Large intestine (tissue), 3 donors: ENCODE measurements at regions not wholly inside any gene's neighbourhood (a gene's known extent, or its start where the extent isn't known, plus 50 kb on each side); places are given as distances from the start of the nearest gene placed in this dataset.

Source experiments
- DNase-seq, 2 donors: peaks; one replicate each; pipeline versions ENCODE4 v3.0.0 to v3.0.0-alpha.2; 2013
- H3K27ac ChIP-seq: one replicate; pipeline ENCODE4 v1.5.1; 2013; ENCODE audit warnings: low read length
- H3K27me3 ChIP-seq: 2 replicates; pipeline ENCODE4 v1.6.1; 2013; ENCODE audit warnings: low read length; ENCODE audit not compliant: control insufficient read depth, insufficient read depth
- H3K36me3 ChIP-seq: 2 replicates; pipeline ENCODE4 v1.6.1; 2013; ENCODE audit warnings: low read length; ENCODE audit not compliant: control insufficient read depth, insufficient read depth
- H3K4me1 ChIP-seq: one replicate; pipeline ENCODE4 v1.6.1; 2013; ENCODE audit warnings: low read length; ENCODE audit not compliant: control insufficient read depth, insufficient read depth
- H3K4me3 ChIP-seq: one replicate; pipeline ENCODE4 v1.5.1; 2013; ENCODE audit warnings: low read length
- H3K9me3 ChIP-seq: one replicate; pipeline ENCODE4 v1.6.1; 2013; ENCODE audit warnings: mild to moderate bottlenecking, low read depth, low read length, moderate library complexity; ENCODE audit not compliant: control insufficient read depth
- WGBS: methylation state at CpG from one replicate; pipeline ENCODE4 v1.1.5; 2013; ENCODE audit warnings: low lambda C conversion rate; ENCODE audit not compliant: insufficient coverage; 5-methylcytosine and 5-hydroxymethylcytosine counted together

DNA sequence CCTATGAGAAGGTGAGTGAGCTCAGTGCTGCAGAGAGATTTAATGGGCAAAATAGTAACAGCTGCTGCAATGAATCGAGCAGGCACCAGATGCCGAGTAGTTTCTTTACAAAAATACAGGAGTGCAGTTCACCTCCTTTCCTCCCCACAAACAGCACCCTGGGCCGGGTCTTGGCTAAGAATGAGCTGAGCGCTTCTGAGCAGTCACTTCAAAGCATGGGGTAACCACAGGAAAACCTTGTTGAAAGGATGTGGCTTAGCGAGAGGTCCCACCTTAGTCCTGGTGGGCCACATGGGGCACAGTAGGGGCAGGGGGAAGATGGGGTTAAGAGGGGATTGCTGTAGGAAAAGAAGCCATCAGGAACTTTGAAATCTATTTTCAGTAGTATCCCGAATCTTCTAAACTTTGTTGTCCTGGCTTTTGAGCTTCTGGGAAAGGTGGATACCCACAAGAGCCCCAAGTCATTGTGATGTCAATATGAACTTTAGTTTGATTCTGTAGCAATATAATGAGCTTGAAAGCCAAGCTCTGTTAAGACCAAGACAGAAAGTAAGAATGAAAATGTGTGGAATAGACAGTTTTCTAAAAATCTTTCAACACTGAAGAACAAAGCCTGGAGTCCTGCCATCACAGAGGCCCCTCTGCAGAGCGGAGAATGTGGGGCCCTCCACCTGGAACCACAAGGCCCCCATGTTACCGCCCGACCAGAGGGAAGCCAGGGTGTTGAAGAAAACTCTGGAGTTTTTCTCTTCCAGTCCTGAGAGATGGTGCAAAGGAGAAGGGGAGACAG, 101.0 kb upstream of the ZNF236 start:
- Histone ChIP-seq H3K4me3 (no peak overlapping the region), H3K4me1 (no peaks in the 10 kb centered on the region), H3K9me3 (no peaks in the 10 kb centered on the region), H3K27me3 (no peaks in the 10 kb centered on the region), H3K36me3 (no peaks in the 10 kb centered on the region), H3K27ac (no peak overlapping the region)
- no CpG with 5 or more reads among the region's 9 CpGs for WGBS
- DNase-seq, result no peak

DNA sequence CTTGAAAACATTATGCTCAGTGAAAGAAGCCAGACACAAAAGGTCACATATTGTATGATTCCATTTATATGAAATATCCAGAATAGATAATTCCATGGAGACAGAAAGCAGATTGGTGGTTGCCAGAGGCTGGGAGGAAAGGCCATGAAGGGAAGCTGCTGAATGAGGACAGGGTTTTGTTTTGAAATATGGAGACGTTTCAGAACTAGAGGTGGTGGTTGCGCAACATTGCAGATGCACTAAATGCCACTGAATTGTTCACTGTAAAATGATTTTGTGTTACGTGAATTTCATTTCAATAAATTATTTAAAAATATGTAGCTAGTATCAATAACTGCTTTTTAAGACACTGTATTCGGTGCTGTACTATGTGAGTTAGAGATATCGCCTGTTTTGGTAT, 101.7 kb upstream of the ZNF236 start:
- 83% methylated on average over 3 of the region's 5 CpGs for WGBS
- Histone ChIP-seq H3K27ac (no peak overlapping the region), H3K36me3 (no peaks in the 10 kb centered on the region), H3K4me3 (no peak overlapping the region), H3K27me3 (no peaks in the 10 kb centered on the region), H3K9me3 (no peaks in the 10 kb centered on the region), H3K4me1 (no peaks in the 10 kb centered on the region)
- DNase-seq, result no peak

DNA sequence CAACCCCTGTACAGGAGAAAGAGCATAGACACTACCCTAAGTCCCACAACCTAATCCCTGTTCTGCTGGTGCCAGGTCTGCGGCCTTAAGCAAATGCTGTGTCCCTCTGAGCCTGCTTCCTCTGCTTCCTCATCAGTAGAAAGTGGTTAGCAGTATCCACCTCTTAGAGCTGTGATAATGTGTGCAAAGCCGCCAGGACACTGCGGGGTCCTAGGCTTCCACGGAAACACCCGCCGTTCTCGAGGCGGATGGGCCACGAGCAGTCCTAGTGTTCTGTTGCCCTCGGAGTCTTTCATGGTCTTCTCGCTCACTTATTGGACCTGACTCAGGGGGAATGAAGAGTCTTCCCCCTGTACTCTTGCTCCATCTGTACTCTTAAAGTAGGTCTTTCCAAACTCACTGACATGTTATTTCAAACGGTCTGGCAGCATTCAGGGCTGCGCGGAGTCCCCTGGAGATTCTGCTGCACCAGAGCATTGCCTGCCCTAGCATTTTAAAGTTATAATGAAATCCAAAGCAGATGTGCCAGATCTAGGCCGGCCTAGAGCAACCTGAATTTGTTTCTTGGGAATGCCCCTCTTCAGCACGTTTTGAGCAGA, 107.2 kb upstream of the ZNF236 start:
- Histone ChIP-seq H3K4me1 (no peaks in the 10 kb centered on the region), H3K4me3 (no peak overlapping the region), H3K36me3 (no peaks in the 10 kb centered on the region), H3K9me3 (no peaks in the 10 kb centered on the region), H3K27me3 (no peaks in the 10 kb centered on the region), H3K27ac (no peak overlapping the region)
- no CpG with 5 or more reads among the region's 16 CpGs for WGBS
- DNase-seq, result no peak

DNA sequence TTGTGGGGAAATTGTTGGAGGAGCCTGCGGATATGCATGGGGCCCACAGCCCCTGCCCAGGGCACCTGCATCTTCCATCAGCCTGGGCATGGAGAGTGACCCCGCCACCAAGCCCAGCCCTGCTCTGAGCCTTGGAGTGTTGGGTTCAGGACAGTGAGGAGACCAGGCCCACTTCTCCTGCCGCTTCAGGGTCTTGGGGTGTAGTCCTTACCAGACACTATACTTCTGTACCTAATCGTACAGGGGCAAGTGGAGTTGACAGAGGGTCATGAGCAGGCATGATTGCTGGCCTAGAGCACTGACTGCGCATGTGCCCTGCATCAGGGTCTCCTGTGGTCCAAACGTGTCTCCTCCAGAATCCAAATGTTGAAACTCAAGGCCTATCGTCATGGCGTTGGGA, 108.9 kb upstream of the ZNF236 start:
- no peak for DNase-seq
- Histone ChIP-seq H3K27me3 (no peaks in the 10 kb centered on the region), H3K4me1 (no peaks in the 10 kb centered on the region), H3K9me3 (no peaks in the 10 kb centered on the region), H3K27ac (no peak overlapping the region), H3K4me3 (no peak overlapping the region), H3K36me3 (no peaks in the 10 kb centered on the region)
- no CpG with 5 or more reads among the region's 8 CpGs for WGBS

DNA sequence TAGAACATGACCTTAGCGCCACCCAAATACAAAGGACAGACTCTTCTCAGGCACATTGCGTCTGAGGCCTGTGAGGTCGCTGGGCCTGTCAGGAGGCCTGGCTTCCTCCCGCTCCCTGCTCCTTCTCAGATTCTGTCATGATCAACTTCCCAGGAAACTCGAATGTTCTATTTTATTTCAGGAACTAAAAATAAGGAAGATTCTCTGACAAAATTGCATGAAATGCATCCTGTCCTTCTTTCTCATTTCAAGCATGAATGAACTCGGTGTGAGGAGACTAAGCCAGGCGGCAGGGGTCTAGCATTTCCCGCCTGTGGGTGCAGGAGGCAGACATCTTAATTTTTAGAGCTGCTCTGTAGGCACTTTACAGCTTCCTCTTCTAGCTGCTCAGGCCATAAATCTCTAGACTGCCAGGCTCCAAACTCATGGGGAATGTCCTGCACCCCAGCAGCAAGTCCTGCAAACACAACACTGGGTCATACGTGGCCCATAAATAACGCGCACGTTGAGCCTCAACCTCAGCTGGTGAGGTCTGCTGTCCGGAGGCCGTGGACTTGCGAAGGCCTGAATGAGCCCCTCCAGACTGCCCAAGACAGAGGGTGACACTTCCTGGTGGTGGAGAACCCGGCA, 109.7 kb upstream of the ZNF236 start:
- H3K36me3 ChIP-seq, result no peaks in the 10 kb centered on the region
- H3K27ac ChIP-seq, result no peak overlapping the region
- WGBS, result no CpG with 5 or more reads among the region's 16 CpGs
- DNase-seq, result no peak
- no peak overlapping the region for H3K4me3 ChIP-seq
- no peaks in the 10 kb centered on the region for H3K27me3 ChIP-seq
- H3K4me1 ChIP-seq, result no peaks in the 10 kb centered on the region
- no peaks in the 10 kb centered on the region for H3K9me3 ChIP-seq

DNA sequence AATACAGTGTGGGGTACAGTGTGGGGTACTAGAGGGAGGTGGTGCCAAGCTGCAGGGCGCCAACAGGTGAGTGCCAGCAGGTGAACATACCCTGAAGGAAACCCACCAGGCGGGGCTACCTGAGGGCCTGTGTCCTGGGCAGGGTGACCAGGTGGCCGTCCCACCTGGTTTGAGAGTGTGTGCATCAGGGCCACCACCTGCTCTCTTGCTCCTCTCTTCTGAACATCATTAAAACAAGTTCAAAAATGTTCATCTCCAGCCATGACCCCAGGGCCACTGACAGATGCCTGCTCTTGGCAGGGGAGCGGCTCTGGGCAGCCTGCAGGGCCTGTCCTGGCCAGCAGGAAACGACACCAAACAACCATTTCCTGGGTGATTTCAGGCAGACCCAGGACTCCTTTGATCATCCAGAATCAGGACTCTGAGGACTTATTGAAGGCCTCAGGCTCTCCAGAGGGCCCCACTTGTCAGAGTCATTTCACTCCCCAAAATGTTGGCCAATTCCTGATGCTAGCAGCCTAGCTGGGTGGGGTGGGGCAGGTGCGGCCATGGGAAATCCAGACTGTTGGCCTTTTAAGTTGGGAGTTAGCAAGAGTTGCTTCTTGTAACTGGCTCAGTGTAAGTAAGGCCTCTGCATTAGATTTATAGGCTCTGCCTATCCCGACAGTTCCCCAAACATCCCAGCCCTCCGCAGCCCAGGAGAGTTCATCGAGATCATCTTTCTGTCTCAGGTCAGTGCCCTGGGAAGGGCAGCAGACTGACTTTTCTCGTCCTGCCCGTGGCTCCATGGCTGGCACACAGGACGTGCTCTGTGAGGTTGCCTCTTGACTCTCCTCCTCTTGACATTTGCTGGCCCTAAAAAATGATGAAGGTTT, 111.5 kb upstream of the ZNF236 start:
- H3K36me3 ChIP-seq, result no peaks in the 10 kb centered on the region
- H3K27ac ChIP-seq, result no peak overlapping the region
- no peaks in the 10 kb centered on the region for H3K27me3 ChIP-seq
- H3K4me3 ChIP-seq, result no peak overlapping the region
- no peaks in the 10 kb centered on the region for H3K9me3 ChIP-seq
- H3K4me1 ChIP-seq, result no peaks in the 10 kb centered on the region
- DNase-seq, result no peak
- WGBS, result 100% methylated on average over 1 of the region's 12 CpGs

DNA sequence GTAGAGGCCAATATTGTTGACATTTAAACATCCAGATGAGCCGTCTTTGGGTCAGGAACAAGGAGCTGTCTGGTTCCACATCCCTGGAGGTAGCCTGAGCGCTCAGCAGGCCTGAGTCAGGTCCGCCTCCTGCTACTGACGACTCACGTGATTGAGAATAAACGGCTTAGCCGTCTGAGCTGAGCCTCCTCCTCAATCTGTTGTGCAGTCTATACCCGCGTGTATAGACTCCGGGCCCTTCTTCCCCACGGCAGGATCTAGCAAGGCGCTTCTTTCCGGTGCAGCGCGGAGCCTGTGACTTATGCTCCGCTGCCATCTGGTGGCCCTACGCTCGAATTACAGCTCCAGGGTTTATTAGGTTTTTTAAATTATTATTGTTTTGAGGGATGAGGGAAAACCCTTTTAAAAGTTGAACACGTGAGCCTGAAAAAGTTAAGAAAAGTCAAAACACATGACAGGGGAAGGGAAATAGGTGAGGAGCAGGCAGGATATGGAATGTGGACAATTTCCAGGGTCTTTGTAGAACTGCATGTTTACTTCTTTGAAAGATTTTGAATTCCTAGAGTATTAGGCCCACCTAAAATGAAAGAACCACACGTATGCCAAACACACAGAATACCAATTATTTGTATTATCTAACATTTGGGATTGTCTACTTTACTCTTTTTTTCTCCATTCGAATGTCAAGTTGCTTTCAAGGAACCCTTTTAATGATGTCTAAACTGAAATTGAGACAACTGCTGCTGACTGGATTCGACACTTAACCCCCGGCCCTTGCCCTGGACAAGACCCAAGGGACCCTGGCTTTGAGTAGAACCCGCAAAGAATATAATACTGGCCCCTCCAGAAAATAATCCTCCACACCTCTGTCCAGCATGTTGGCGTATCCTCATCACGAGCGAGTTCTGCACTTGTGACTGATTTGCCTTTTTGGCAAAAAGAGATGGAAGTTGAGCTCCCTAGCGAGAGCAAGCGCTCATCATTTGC, 112.4 kb upstream of the ZNF236 start:
- H3K4me1 ChIP-seq, result no peaks in the 10 kb centered on the region
- no peaks in the 10 kb centered on the region for H3K9me3 ChIP-seq
- H3K27me3 ChIP-seq, result no peaks in the 10 kb centered on the region
- 15% methylated on average over 2 of the region's 29 CpGs for WGBS
- peak; percentile 53 to 61 for DNase-seq
- H3K36me3 ChIP-seq, result no peaks in the 10 kb centered on the region
- no peak overlapping the region for H3K27ac ChIP-seq
- no peak overlapping the region for H3K4me3 ChIP-seq

DNA sequence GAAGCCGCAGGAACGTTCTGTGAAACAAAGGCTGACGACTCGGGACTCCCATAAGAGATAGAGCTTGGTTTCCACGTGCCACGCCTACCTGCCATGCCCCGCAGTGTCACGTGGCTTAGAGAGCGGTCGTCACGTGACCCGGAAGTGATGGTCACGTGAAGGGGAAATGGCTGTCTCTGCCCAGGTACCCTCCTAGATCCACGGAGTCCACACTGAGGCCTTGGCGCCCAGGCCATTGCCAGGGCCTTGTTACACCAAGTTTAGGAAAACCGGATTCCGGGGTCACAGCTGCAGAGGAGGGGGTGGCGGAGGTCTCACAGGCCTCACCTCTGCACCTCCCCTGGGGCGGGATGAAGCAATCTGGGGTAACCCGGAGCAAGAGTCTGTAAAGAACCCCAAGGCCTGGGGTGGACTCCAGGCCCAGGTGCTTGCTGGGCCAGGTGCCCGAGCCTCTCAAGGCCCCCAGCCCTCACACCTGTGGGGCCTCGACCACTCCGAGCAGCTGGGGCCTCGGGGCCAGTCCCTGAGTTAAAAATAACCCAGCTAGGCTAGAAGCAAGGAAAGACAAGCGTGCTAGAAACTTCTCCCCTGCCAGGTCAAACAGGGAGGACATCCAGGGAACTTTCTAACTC, 113.5 kb upstream of the ZNF236 start:
- Histone ChIP-seq H3K27ac (no peak overlapping the region), H3K4me1 (no peaks in the 10 kb centered on the region), H3K9me3 (no peaks in the 10 kb centered on the region), H3K4me3 (no peak overlapping the region), H3K36me3 (no peaks in the 10 kb centered on the region), H3K27me3 (no peaks in the 10 kb centered on the region)
- no CpG with 5 or more reads among the region's 25 CpGs for WGBS
- DNase-seq, result no peak

DNA sequence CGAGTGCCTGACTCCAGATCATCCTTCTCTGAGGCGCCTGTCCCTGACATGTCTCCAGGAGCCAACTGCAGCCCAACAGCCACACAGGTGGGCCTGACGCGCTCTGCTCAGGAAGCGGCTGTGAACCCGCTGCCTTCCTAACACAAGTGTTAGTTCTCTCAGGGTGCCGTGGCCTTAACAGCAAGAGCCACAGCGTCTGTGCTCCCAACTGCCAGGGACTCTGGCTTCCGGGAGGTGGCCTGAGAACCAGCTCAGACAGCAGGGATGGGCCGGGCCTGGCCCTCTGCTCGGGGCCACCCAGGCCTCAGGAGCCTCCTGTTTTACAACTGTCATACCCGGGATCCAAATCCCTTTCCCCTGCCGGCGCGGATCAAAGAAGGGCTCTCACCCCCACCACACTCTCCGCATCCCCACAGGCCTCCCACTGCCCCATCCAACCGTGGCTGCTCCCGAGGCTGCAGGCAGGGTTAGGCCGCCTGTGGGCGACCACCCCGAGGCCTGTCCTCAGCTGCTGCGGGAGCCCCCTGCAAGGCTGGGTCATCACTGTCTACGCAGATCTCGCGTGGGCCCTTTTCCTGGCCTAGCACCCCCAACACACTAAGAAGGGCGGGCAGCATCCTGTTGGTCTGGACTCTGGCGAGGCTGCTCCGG, 114.2 kb upstream of the ZNF236 start:
- H3K4me1 ChIP-seq, result no peaks in the 10 kb centered on the region
- DNase-seq, result no peak
- H3K27me3 ChIP-seq, result no peaks in the 10 kb centered on the region
- no peak overlapping the region for H3K27ac ChIP-seq
- WGBS, result no CpG with 5 or more reads among the region's 28 CpGs
- H3K4me3 ChIP-seq, result no peak overlapping the region
- H3K9me3 ChIP-seq, result no peaks in the 10 kb centered on the region
- no peaks in the 10 kb centered on the region for H3K36me3 ChIP-seq
